ENCODE measurements at regions not wholly inside any gene's neighbourhood (a gene's known extent, or its start where the extent isn't known, plus 50 kb on each side); places are given as distances from the start of the nearest gene placed in this dataset.

- no peaks in the 10 kb centered on the region for H3K4me1 ChIP-seq
- intact Hi-C loops (cut with DNase I), result loop anchor here (5.0 kb wide), 1 partner anchor 42 kb away; no protein-coding TSS in a partner anchor
- no peak for DNase-seq
- H3K36me3 ChIP-seq, result no peaks in the 10 kb centered on the region
- 73 to 77% methylated on average over 3 of the region's 3 CpGs for WGBS, 2 donors
- H3K9me3 ChIP-seq, result no peaks in the 10 kb centered on the region
- no peak overlapping the region for H3K4me3 ChIP-seq (replicated peaks in 1 of 3)
- H3K27ac ChIP-seq, result peak overlapping the region in 1 of 3 donors; percentile 14
- TF ChIP-seq CTCF (IDR thresholded peaks at IDR 0.05) (no peak), POLR2A (IDR thresholded peaks at IDR 0.05) (no peak)
- H3K27me3 ChIP-seq, result no peaks in the 10 kb centered on the region
These were observed 71.3 kb upstream of the VEPH1 start for GRCh38 chr3:157574531-157574930.

GRCh38 chr3:157573780-157574378 is 70.7 kb upstream of the VEPH1 start:
- 71 to 82% methylated on average over 1 of the region's 1 CpG for WGBS, 2 donors
- no peaks in the 10 kb centered on the region for H3K4me1 ChIP-seq
- TF ChIP-seq CTCF (IDR thresholded peaks at IDR 0.05), result no peak
- TF ChIP-seq POLR2A (IDR thresholded peaks at IDR 0.05), result no peak
- H3K27me3 ChIP-seq, result no peaks in the 10 kb centered on the region
- H3K4me3 ChIP-seq (replicated peaks in 1 of 3), result no peak overlapping the region
- no peaks in the 10 kb centered on the region for H3K36me3 ChIP-seq
- no peaks in the 10 kb centered on the region for H3K9me3 ChIP-seq
- intact Hi-C loops (cut with DNase I), result loop anchor here (5.0 kb wide), 1 partner anchor 42 kb away; no protein-coding TSS in a partner anchor
- no peak for DNase-seq
- H3K27ac ChIP-seq, result no peak overlapping the region

GRCh38 chr3:157573281-157573680 is 70.1 kb upstream of the VEPH1 start:
- Histone ChIP-seq H3K27me3 (no peaks in the 10 kb centered on the region), H3K9me3 (no peaks in the 10 kb centered on the region), H3K36me3 (no peaks in the 10 kb centered on the region), H3K4me1 (no peaks in the 10 kb centered on the region), H3K4me3 (replicated peaks in 1 of 3) (no peak overlapping the region), H3K27ac (no peak overlapping the region)
- no peak for DNase-seq
- intact Hi-C loops (cut with DNase I), result loop anchor here (5.0 kb wide), 1 partner anchor 41 kb away; no protein-coding TSS in a partner anchor
- 69 to 79% methylated on average over 1 of the region's 1 CpG for whole genome bisulfite sequencing, 2 donors
- TF ChIP-seq CTCF (IDR thresholded peaks at IDR 0.05) (no peak), POLR2A (IDR thresholded peaks at IDR 0.05) (no peak)

- TF ChIP-seq CTCF (IDR thresholded peaks at IDR 0.05) (peak; percentile 40 to 82 (median 70)), POLR2A (IDR thresholded peaks at IDR 0.05) (no peak)
- H3K4me3 ChIP-seq (replicated peaks in 1 of 3), result no peak overlapping the region
- WGBS, 2 donors, result 72 to 75% methylated on average over 8 of the region's 8 CpGs
- no peaks in the 10 kb centered on the region for H3K4me1 ChIP-seq
- peak; percentile 32 to 33 for DNase-seq
- no peaks in the 10 kb centered on the region for H3K27me3 ChIP-seq
- H3K9me3 ChIP-seq, result no peaks in the 10 kb centered on the region
- no peak overlapping the region for H3K27ac ChIP-seq
- H3K36me3 ChIP-seq, result no peaks in the 10 kb centered on the region
- intact Hi-C loops (cut with DNase I), result loop anchor here (5.0 kb wide), 1 partner anchor 40 kb away; no protein-coding TSS in a partner anchor
These were observed 69.5 kb upstream of the VEPH1 start for GRCh38 chr3:157572559-157573270.

- Histone ChIP-seq H3K36me3 (no peaks in the 10 kb centered on the region), H3K27me3 (no peaks in the 10 kb centered on the region), H3K9me3 (no peaks in the 10 kb centered on the region), H3K4me1 (no peaks in the 10 kb centered on the region), H3K27ac (no peak overlapping the region), H3K4me3 (replicated peaks in 1 of 3) (no peak overlapping the region)
- 100% methylated on average over 1 of the region's 1 CpG for WGBS, 2 donors
- TF ChIP-seq CTCF (IDR thresholded peaks at IDR 0.05) (no peak), POLR2A (IDR thresholded peaks at IDR 0.05) (no peak)
- DNase-seq, result no peak
- intact Hi-C loops (cut with DNase I), result no loop called here
These were observed 63.4 kb upstream of the VEPH1 start for GRCh38 chr3:157566596-157566995.
